ENCODE measurements at regions not wholly inside any gene's neighbourhood (a gene's known extent, or its start where the extent isn't known, plus 50 kb on each side); places are given as distances from the start of the nearest gene placed in this dataset.
A peak's percentile ranks its signal among the peaks of the same experiment; 100 is the strongest.
"Not testable (repeated sequence)": the region's sequence is repeated elsewhere in the genome, so short reads cannot be mapped to it uniquely, and the experiment has no call there.

- no peak for DNase-seq (ENCODE audit: low read depth, low spot score)
These were observed 52.2 kb upstream of the MKI67 start for GRCh38 chr10:128178302-128178958.

GRCh38 chr10:128180843-128181242, 54.6 kb upstream of the MKI67 start:
- DNase-seq (ENCODE audit: low read depth, low spot score), result no peak

- DNase-seq (ENCODE audit: low read depth, low spot score), result no peak
These were observed 59.4 kb upstream of the MKI67 start for GRCh38 chr10:128185627-128186026.

- no peak for DNase-seq (ENCODE audit: low read depth, low spot score)
These were observed 61.0 kb upstream of the MKI67 start for GRCh38 chr10:128186959-128187787.

- no peak for DNase-seq (ENCODE audit: low read depth, low spot score)
These were observed 61.6 kb upstream of the MKI67 start for GRCh38 chr10:128187788-128188185.

- no peak for DNase-seq (ENCODE audit: low read depth, low spot score)
These were observed 63.0 kb upstream of the MKI67 start for GRCh38 chr10:128189176-128189575.

- DNase-seq (ENCODE audit: low read depth, low spot score), result no peak
These were observed 65.6 kb upstream of the MKI67 start for GRCh38 chr10:128191847-128192246.

GRCh38 chr10:128201826-128202225, 75.6 kb upstream of the MKI67 start:
- not testable (repeated sequence) for DNase-seq (ENCODE audit: low read depth, low spot score)

- no peak for DNase-seq (ENCODE audit: low read depth, low spot score)
These were observed 76.8 kb upstream of the MKI67 start for GRCh38 chr10:128203028-128203427.

- DNase-seq (ENCODE audit: low read depth, low spot score), result not testable (repeated sequence)
These were observed 79.4 kb upstream of the MKI67 start for GRCh38 chr10:128205591-128205990.

- no peak for DNase-seq (ENCODE audit: low read depth, low spot score)
These were observed 80.5 kb upstream of the MKI67 start for GRCh38 chr10:128206676-128207075.

- no peak for DNase-seq (ENCODE audit: low read depth, low spot score)
These were observed 83.6 kb upstream of the MKI67 start for GRCh38 chr10:128209862-128210214.

- DNase-seq (ENCODE audit: low read depth, low spot score), result peak; percentile 44
These were observed 84.2 kb upstream of the MKI67 start for GRCh38 chr10:128210215-128211063.

GRCh38 chr10:128211064-128211504, 84.9 kb upstream of the MKI67 start:
- DNase-seq (ENCODE audit: low read depth, low spot score), result no peak

GRCh38 chr10:128211953-128212727, 85.9 kb upstream of the MKI67 start:
- DNase-seq (ENCODE audit: low read depth, low spot score), result peak; percentile 61

GRCh38 chr10:128213156-128213555, 86.9 kb upstream of the MKI67 start:
- no peak for DNase-seq (ENCODE audit: low read depth, low spot score)

GRCh38 chr10:128215733-128216132, 89.5 kb upstream of the MKI67 start:
- no peak for DNase-seq (ENCODE audit: low read depth, low spot score)

- DNase-seq (ENCODE audit: low read depth, low spot score), result no peak
These were observed 90.9 kb upstream of the MKI67 start for GRCh38 chr10:128217136-128217535.

- no peak for DNase-seq (ENCODE audit: low read depth, low spot score)
These were observed 91.9 kb upstream of the MKI67 start for GRCh38 chr10:128218161-128218560.

GRCh38 chr10:128219295-128219694, 93.1 kb upstream of the MKI67 start:
- no peak for DNase-seq (ENCODE audit: low read depth, low spot score)

- no peak for DNase-seq (ENCODE audit: low read depth, low spot score)
These were observed 93.8 kb upstream of the MKI67 start for GRCh38 chr10:128220021-128220420.

Measured in activated CD4-positive, CD25-positive, alpha-beta regulatory T cell treated with anti-CD3 and anti-CD28 coated beads, Interleukin-2, amount 50 U/mL, for 16 hours (primary cell).